ENCODE measurements at regions not wholly inside any gene's neighbourhood (a gene's known extent, or its start where the extent isn't known, plus 50 kb on each side); places are given as distances from the start of the nearest gene placed in this dataset.
A peak's percentile ranks its signal among the peaks of the same experiment; 100 is the strongest.

- in situ Hi-C loops (cut with HindIII; ENCODE audit: low pct_unique_long_range_greater_than_20kb, low sequenced_read_pairs), result no loop called here
Observed at GRCh38 chr2:219995991-219996765, 368.7 kb downstream of the SLC4A3 start.

GRCh38 chr2:219997341-219997851, 370.0 kb downstream of the SLC4A3 start:
- DNase-seq (ENCODE audit: low read depth in 1 of 2, low spot score in 1 of 2), result peak in 1 of 2 experiments; percentile 58
- no peak for TF ChIP-seq JUND (IDR thresholded peaks at IDR 0.05; ENCODE audit: low read depth)
- in situ Hi-C loops (cut with HindIII; ENCODE audit: low pct_unique_long_range_greater_than_20kb, low sequenced_read_pairs), result no loop called here

More at GRCh38 chr2:219995991-219996765, 368.7 kb downstream of the SLC4A3 start:
- TF ChIP-seq JUND (IDR thresholded peaks at IDR 0.05; ENCODE audit: low read depth), result no peak
- no peak for DNase-seq (ENCODE audit: low read depth in 1 of 2, low spot score in 1 of 2)

DNA sequence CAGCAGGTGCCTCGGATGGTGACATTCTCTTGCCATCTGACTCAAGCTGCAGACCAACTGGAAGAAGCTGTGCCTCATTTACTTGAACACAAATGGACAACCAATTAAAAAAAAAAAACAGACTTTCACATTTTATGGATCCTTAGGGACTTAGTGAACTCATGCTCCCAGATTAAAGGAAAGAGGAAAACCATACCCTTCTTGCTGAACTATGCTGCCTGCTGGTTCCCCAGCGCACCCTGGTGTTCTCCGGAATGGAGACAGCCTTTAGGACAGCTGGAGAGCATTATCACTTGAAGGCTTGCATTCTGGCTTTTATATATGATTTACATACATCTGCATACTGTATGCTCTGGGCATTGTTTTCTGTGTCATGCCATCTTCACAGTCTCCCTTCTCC, 370.7 kb downstream of the SLC4A3 start:
- in situ Hi-C loops (cut with HindIII; ENCODE audit: low pct_unique_long_range_greater_than_20kb, low sequenced_read_pairs), result no loop called here
- peak in 1 of 2 experiments; percentile 15 for DNase-seq (ENCODE audit: low read depth in 1 of 2, low spot score in 1 of 2)

GRCh38 chr2:219998714-219999227, 371.3 kb downstream of the SLC4A3 start:
- peak in 1 of 2 experiments; percentile 4 for DNase-seq (ENCODE audit: low read depth in 1 of 2, low spot score in 1 of 2)
- in situ Hi-C loops (cut with HindIII; ENCODE audit: low pct_unique_long_range_greater_than_20kb, low sequenced_read_pairs), result no loop called here
- TF ChIP-seq JUND (IDR thresholded peaks at IDR 0.05; ENCODE audit: low read depth), result no peak

More for the DNA sequence above, 370.7 kb downstream of the SLC4A3 start:
- no peak for TF ChIP-seq JUND (IDR thresholded peaks at IDR 0.05; ENCODE audit: low read depth)

- in situ Hi-C loops (cut with HindIII; ENCODE audit: low pct_unique_long_range_greater_than_20kb, low sequenced_read_pairs), result no loop called here
- TF ChIP-seq JUND (IDR thresholded peaks at IDR 0.05; ENCODE audit: low read depth), result no peak
- DNase-seq (ENCODE audit: low read depth in 1 of 2, low spot score in 1 of 2), result no peak
Observed at GRCh38 chr2:220000080-220000479, 372.6 kb downstream of the SLC4A3 start.

DNA sequence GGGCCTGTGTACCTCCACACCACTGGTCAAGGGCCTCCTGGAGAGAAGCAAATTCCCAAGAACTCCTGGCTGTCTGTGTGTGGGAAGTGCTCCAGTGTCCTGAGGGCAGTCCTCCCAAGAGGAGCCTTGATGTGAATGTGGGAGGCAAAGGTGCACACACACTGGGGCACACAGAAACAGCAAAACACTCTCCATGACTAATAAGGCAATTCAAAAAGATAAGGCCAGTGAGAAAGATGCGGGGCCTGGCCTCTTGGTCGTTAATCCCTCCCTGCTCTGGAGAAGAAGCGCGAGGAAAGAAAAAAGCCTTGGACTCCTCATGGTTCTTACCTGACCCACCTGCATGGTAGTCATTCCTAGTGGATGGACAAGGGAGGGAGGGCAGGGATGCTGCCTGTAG, 373.2 kb downstream of the SLC4A3 start:
- DNase-seq (ENCODE audit: low read depth in 1 of 2, low spot score in 1 of 2), result no peak
- TF ChIP-seq JUND (IDR thresholded peaks at IDR 0.05; ENCODE audit: low read depth), result no peak
- in situ Hi-C loops (cut with HindIII; ENCODE audit: low pct_unique_long_range_greater_than_20kb, low sequenced_read_pairs), result no loop called here

GRCh38 chr2:220001751-220002150, 374.3 kb downstream of the SLC4A3 start:
- no peak for DNase-seq (ENCODE audit: low read depth in 1 of 2, low spot score in 1 of 2)
- no peak for TF ChIP-seq JUND (IDR thresholded peaks at IDR 0.05; ENCODE audit: low read depth)
- in situ Hi-C loops (cut with HindIII; ENCODE audit: low pct_unique_long_range_greater_than_20kb, low sequenced_read_pairs), result no loop called here

GRCh38 chr2:220002251-220002650, 374.8 kb downstream of the SLC4A3 start:
- no peak for TF ChIP-seq JUND (IDR thresholded peaks at IDR 0.05; ENCODE audit: low read depth)
- in situ Hi-C loops (cut with HindIII; ENCODE audit: low pct_unique_long_range_greater_than_20kb, low sequenced_read_pairs), result no loop called here
- DNase-seq (ENCODE audit: low read depth in 1 of 2, low spot score in 1 of 2), result no peak

- in situ Hi-C loops (cut with HindIII; ENCODE audit: low pct_unique_long_range_greater_than_20kb, low sequenced_read_pairs), result no loop called here
- TF ChIP-seq JUND (IDR thresholded peaks at IDR 0.05; ENCODE audit: low read depth), result no peak
Observed at GRCh38 chr2:220002699-220003098, 375.3 kb downstream of the SLC4A3 start.

GRCh38 chr2:220005362-220005761, 377.9 kb downstream of the SLC4A3 start:
- in situ Hi-C loops (cut with HindIII; ENCODE audit: low pct_unique_long_range_greater_than_20kb, low sequenced_read_pairs), result no loop called here
- TF ChIP-seq JUND (IDR thresholded peaks at IDR 0.05; ENCODE audit: low read depth), result no peak

More at GRCh38 chr2:220002699-220003098, 375.3 kb downstream of the SLC4A3 start:
- DNase-seq (ENCODE audit: low read depth in 1 of 2, low spot score in 1 of 2), result no peak

GRCh38 chr2:220006152-220006621, 378.8 kb downstream of the SLC4A3 start:
- DNase-seq (ENCODE audit: low read depth in 1 of 2, low spot score in 1 of 2), result no peak
- TF ChIP-seq JUND (IDR thresholded peaks at IDR 0.05; ENCODE audit: low read depth), result no peak
- in situ Hi-C loops (cut with HindIII; ENCODE audit: low pct_unique_long_range_greater_than_20kb, low sequenced_read_pairs), result no loop called here

More at GRCh38 chr2:220005362-220005761, 377.9 kb downstream of the SLC4A3 start:
- DNase-seq (ENCODE audit: low read depth in 1 of 2, low spot score in 1 of 2), result no peak

DNA sequence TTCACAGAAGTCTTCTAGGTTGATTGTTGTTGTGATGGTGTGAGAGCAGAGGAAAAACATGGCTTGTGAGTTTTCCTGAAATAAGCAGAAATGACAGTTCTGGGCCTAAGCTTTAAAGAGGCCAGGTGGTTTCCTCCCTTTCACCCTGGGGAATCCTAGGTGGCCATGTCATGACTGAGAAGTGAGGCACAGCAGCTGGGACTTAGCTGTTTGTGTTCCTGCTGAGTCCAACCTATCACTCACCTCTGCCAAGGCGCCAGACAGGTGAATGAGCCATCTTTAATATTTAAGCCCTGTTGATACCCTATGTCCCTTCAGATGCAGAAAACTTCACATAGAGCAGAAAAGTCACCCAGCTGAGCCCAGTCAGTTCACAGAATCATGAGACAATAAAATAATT, 384.4 kb downstream of the SLC4A3 start:
- no peak for TF ChIP-seq JUND (IDR thresholded peaks at IDR 0.05; ENCODE audit: low read depth)
- DNase-seq (ENCODE audit: low read depth in 1 of 2, low spot score in 1 of 2), result no peak
- in situ Hi-C loops (cut with HindIII; ENCODE audit: low pct_unique_long_range_greater_than_20kb, low sequenced_read_pairs), result no loop called here

- DNase-seq (ENCODE audit: low read depth in 1 of 2, low spot score in 1 of 2), result no peak
- in situ Hi-C loops (cut with HindIII; ENCODE audit: low pct_unique_long_range_greater_than_20kb, low sequenced_read_pairs), result no loop called here
- no peak for TF ChIP-seq JUND (IDR thresholded peaks at IDR 0.05; ENCODE audit: low read depth)
Observed at GRCh38 chr2:220014961-220015360, 387.5 kb downstream of the SLC4A3 start.

Data from T47D (cell line).